ENCODE measurements at regions not wholly inside any gene's neighbourhood (a gene's known extent, or its start where the extent isn't known, plus 50 kb on each side); places are given as distances from the start of the nearest gene placed in this dataset.

DNA sequence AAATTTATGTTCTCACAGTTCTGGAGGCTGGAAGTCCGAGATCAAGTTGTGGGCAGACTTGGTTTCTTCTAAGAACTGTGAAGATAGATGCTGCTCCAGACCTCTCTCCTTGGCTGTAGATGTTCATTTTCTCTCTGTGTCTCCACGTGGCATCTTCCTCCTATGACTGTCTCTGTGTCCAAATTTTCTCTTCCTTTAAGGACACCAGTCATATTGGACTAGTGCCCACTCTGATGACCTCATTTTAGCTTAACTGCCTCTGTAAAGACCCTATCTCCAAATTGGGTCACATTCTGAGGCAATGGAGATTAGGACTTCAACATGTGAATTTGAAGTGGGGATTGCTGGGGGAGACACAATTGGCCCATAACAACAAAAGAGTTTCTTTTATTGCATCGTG lies 125.3 kb upstream of the ETS2 start:
- ChIA-PET POLR2A (no interaction called here), CTCF (interaction anchor here (0.9 to 2.7 kb wide), 3 partner anchors 11 to 19 kb away, joined by 3 to 10 read pairs (median 4); no protein-coding TSS in a partner anchor)
- peaks cover 29% of the 10 kb centered on the region for H3K27me3 ChIP-seq (ENCODE audit: control insufficient read depth, insufficient read depth, low read length)

DNA sequence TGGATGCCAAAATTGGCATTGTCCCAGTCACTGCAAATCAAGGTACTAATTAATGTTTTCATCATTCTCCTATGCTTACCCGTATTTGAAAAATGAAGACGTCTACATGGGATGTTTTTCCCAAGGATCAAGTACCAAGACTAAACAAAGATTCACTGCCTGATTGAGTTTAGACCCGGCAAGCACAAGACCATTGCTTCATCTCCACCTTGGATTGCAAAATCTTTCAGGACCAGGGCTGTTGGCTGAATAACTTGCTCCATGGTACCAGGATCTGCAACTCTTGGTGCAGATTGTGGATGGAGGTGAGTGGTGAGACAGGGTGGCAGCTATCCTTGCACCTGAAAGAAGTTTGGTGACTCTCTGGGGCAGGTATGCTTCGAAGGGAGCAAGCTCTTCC lies 122.5 kb upstream of the ETS2 start:
- ChIA-PET CTCF (interaction anchor here (0.6 to 2.7 kb wide), 2 partner anchors 14 to 80 kb away, joined by 3 to 10 read pairs; no protein-coding TSS in a partner anchor), POLR2A (no interaction called here)
- DNase-seq (ENCODE audit: low read depth), result no peak
- H3K27me3 ChIP-seq (ENCODE audit: control insufficient read depth, insufficient read depth, low read length), result peaks cover 19% of the 10 kb centered on the region
- TF ChIP-seq, protein P1, sequence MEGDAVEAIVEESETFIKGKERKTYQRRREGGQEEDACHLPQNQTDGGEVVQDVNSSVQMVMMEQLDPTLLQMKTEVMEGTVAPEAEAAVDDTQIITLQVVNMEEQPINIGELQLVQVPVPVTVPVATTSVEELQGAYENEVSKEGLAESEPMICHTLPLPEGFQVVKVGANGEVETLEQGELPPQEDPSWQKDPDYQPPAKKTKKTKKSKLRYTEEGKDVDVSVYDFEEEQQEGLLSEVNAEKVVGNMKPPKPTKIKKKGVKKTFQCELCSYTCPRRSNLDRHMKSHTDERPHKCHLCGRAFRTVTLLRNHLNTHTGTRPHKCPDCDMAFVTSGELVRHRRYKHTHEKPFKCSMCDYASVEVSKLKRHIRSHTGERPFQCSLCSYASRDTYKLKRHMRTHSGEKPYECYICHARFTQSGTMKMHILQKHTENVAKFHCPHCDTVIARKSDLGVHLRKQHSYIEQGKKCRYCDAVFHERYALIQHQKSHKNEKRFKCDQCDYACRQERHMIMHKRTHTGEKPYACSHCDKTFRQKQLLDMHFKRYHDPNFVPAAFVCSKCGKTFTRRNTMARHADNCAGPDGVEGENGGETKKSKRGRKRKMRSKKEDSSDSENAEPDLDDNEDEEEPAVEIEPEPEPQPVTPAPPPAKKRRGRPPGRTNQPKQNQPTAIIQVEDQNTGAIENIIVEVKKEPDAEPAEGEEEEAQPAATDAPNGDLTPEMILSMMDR (IDR thresholded peaks at IDR 0.05; ENCODE audit: insufficient read depth, low read depth, low read length), result no peak
- no peak overlapping the region for H3K4me3 ChIP-seq (ENCODE audit: low read depth, low read length)
- H3K36me3 ChIP-seq (ENCODE audit: control insufficient read depth, insufficient read depth, low read length), result no peaks in the 10 kb centered on the region

More for the DNA sequence above, 125.3 kb upstream of the ETS2 start:
- Histone ChIP-seq H3K4me3 (ENCODE audit: low read depth, low read length) (no peak overlapping the region), H3K36me3 (ENCODE audit: control insufficient read depth, insufficient read depth, low read length) (no peaks in the 10 kb centered on the region)
- no peak for DNase-seq (ENCODE audit: low read depth)
- TF ChIP-seq, protein P1 (IDR thresholded peaks at IDR 0.05; ENCODE audit: insufficient read depth, low read depth, low read length), result no peak

DNA sequence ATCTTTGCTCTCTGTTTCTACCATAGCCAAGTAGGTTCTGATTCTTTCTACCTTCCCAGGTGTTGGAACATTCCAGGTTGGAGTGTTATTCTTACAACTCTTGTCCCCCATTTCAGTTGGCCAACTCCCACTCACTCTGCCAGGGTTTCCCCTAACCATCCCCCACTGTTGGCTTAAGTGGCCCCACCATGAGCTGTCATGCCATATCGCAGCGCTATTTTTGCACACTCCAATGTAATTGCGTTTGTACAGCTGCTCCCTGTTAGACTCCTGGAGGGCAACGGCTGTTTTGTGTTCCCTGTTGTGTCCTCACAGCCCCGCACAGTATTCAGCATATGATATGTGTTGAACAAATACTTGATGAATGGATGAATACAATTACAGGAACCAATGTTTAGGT lies 117.7 kb upstream of the ETS2 start:
- H3K27me3 ChIP-seq (ENCODE audit: control insufficient read depth, insufficient read depth, low read length), result peaks cover 13% of the 10 kb centered on the region
- CTCF ChIA-PET, result interaction anchor here (1.1 kb wide), 1 partner anchor 463 kb away, joined by 4 read pairs; no protein-coding TSS in a partner anchor
- H3K4me3 ChIP-seq (ENCODE audit: low read depth, low read length), result no peak overlapping the region
- no peak for DNase-seq (ENCODE audit: low read depth)
- POLR2A ChIA-PET, result no interaction called here
- H3K36me3 ChIP-seq (ENCODE audit: control insufficient read depth, insufficient read depth, low read length), result no peaks in the 10 kb centered on the region
- TF ChIP-seq, protein P1 (IDR thresholded peaks at IDR 0.05; ENCODE audit: insufficient read depth, low read depth, low read length), result no peak

DNA sequence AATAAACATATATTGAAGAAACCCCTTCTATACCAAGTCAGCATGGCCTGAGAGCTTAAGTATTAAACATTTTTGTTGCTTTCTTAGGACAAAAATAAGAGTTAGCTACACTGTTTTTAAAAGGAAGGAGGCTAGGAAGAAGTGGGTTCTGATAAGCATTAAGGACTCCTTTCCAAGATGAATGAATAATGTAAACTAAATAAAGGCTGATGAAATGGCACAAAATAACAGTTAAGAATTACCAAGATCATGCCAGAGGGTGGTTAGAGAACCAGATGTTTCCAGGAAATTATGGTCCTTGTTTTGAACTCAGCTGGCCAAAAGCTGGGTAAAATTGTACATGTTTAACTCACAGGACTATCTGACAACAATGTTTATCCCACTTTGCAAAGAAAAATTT lies 114.1 kb upstream of the ETS2 start:
- TF ChIP-seq, protein P1 (IDR thresholded peaks at IDR 0.05; ENCODE audit: insufficient read depth, low read depth, low read length), result no peak
- DNase-seq (ENCODE audit: low read depth), result no peak
- POLR2A ChIA-PET, result no interaction called here
- Histone ChIP-seq H3K27me3 (ENCODE audit: control insufficient read depth, insufficient read depth, low read length) (peaks cover 15% of the 10 kb centered on the region), H3K4me3 (ENCODE audit: low read depth, low read length) (no peak overlapping the region), H3K36me3 (ENCODE audit: control insufficient read depth, insufficient read depth, low read length) (no peaks in the 10 kb centered on the region)
- CTCF ChIA-PET, result no interaction called here

DNA sequence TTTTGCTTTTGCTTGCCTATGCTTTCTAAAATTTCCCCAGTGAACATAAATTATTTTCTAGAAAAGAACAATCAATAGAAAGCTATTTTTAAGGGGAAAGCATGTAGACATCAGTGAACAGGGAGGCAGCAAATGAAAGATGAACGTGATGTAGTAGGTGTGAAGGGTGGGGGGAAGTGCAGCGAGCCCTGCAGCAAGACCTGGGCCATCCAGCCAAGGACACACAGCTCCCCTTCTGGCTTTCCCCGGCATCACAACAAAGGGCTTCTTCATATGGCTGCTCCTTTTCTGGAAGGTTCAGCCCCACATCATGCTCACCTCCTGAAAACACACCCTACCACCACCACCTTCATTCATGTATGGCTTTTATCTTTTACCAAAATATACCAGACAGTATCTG lies 109.2 kb upstream of the ETS2 start:
- no peak for DNase-seq (ENCODE audit: low read depth)
- H3K27me3 ChIP-seq (ENCODE audit: control insufficient read depth, insufficient read depth, low read length), result peaks cover 15% of the 10 kb centered on the region
- H3K4me3 ChIP-seq (ENCODE audit: low read depth, low read length), result no peak overlapping the region
- ChIA-PET POLR2A (no interaction called here), CTCF (interaction anchor here (0.5 to 0.8 kb wide), 2 partner anchors 25 to 1335 kb away, joined by 3 read pairs; no protein-coding TSS in a partner anchor)
- TF ChIP-seq, protein P1 (IDR thresholded peaks at IDR 0.05; ENCODE audit: insufficient read depth, low read depth, low read length), result no peak
- no peaks in the 10 kb centered on the region for H3K36me3 ChIP-seq (ENCODE audit: control insufficient read depth, insufficient read depth, low read length)

Data from BJ (cell line).